ENCODE measurements at regions not wholly inside any gene's neighbourhood (a gene's known extent, or its start where the extent isn't known, plus 50 kb on each side); places are given as distances from the start of the nearest gene placed in this dataset.

DNA sequence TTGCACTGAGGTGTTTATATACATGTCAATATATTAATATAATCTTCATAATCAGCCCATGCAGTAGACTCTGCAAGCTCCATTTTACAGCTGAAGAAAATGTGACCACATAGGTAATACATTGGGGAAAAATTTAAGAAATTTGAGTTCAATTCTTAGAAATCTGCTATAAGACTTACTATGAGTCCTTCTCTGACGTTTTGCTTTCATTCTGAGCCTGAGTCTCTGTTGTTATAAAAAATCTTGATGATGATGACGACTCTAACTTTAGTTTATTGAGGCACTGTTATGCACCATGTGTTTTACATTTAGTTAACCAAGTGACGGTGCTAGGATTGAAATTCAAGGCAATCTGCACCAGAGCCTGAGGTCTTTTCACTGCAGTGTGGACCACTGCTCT, 370.3 kb upstream of the PPP1R2C start:
- CTCF ChIA-PET (ENCODE audit: partially characterized antibody): no interaction called here
- Histone ChIP-seq H2BK120ac (replicated peaks; ENCODE audit: low read depth, low read length) (no peak overlapping the region), H3K56ac (replicated peaks; ENCODE audit: insufficient read length, low read depth, low read length) (no peak overlapping the region), H3K14ac (ENCODE audit: insufficient read length) (no peak overlapping the region), H3K79me1 (ENCODE audit: low read depth, low read length) (no peaks in the 10 kb centered on the region), H3K9ac (replicated peaks in 1 of 4; ENCODE audit: extremely low read depth in 1 of 4, low read depth in 3 of 4, low read length in 3 of 4) (no peak overlapping the region), H3K27ac (ENCODE audit: low read depth, low read length) (no peak overlapping the region), H3K18ac (ENCODE audit: extremely low read depth, low read length) (no peak overlapping the region), H3K4me3 (ENCODE audit: extremely low read depth in 1 of 4, insufficient read depth in 2 of 4, low read depth in 3 of 4, low read length in 4 of 4) (no peak overlapping the region), H2BK12ac (ENCODE audit: low read depth, low read length) (no peak overlapping the region), H2BK15ac (ENCODE audit: low read length) (no peak overlapping the region), H3K27me3 (replicated peaks in 1 of 4; ENCODE audit: control insufficient read depth in 3 of 4, extremely low read depth in 1 of 4, insufficient read depth in 3 of 4, low read length in 3 of 4) (no peaks in the 10 kb centered on the region), H3K79me2 (ENCODE audit: control insufficient read depth in 1 of 2, insufficient read depth in 2 of 2, low read length in 2 of 2) (no peaks in the 10 kb centered on the region), H3K36me3 (ENCODE audit: control insufficient read depth in 2 of 4, insufficient read depth in 4 of 4, low read length in 3 of 4) (no peaks in the 10 kb centered on the region), H4K91ac (replicated peaks; ENCODE audit: insufficient read length, low read length) (no peak overlapping the region), H3K4me1 (replicated peaks in 1 of 4; ENCODE audit: control insufficient read depth in 3 of 4, insufficient read depth in 4 of 4, low read length in 3 of 4) (no peaks in the 10 kb centered on the region), H3K4ac (replicated peaks; ENCODE audit: insufficient read length, low read depth, low read length) (no peak overlapping the region), H3K9me3 (ENCODE audit: insufficient read depth in 2 of 2, low read depth in 1 of 2, low read length in 1 of 2) (no peaks in the 10 kb centered on the region), H2BK5ac (ENCODE audit: low read depth, low read length) (no peak overlapping the region), H3K4me2 (ENCODE audit: insufficient read depth in 1 of 2, low read depth in 2 of 2, low read length in 2 of 2) (no peak overlapping the region), H3K23ac (ENCODE audit: insufficient read length) (no peak overlapping the region), H4K5ac (ENCODE audit: insufficient read length, low read depth, low read length) (no peak overlapping the region), H3K23me2 (ENCODE audit: low read depth, low read length) (no peaks in the 10 kb centered on the region; the same call in 1 of the 2 replicates), H2BK20ac (ENCODE audit: low read length) (no peak overlapping the region), H4K20me1 (replicated peaks in 1 of 2; ENCODE audit: control insufficient read depth in 1 of 2, insufficient read depth in 2 of 2, low read length in 2 of 2) (no peaks in the 10 kb centered on the region), H2AFZ (ENCODE audit: low read length) (no peak overlapping the region), H4K8ac (ENCODE audit: extremely low read depth, insufficient read depth, low read length) (no peak overlapping the region), H2AK5ac (ENCODE audit: low read depth, low read length) (no peak overlapping the region)
- FAIRE-seq: no peak
- no peak for DNase-seq (ENCODE audit: low read depth in 1 of 2, low spot score in 2 of 2)
- WGBS, 2 experiments (ENCODE audit: extremely low coverage in 1 of 2, insufficient coverage in 1 of 2, insufficient read length in 1 of 2, insufficient replicate concordance in 2 of 2, low coverage in 1 of 2, low lambda C conversion rate in 2 of 2, missing lambda C conversion rate in 1 of 2): 100% methylated on average over 3 of the region's 3 CpGs; no CpG with 5 or more reads in 1 of the 2 experiments
- POLR2A ChIA-PET (ENCODE audit: partially characterized antibody): no interaction called here
- TF ChIP-seq KDM4A (IDR thresholded peaks at IDR 0.05; ENCODE audit: low read depth, low read length, severe bottlenecking) (no peak), SP2 (IDR thresholded peaks at IDR 0.05; ENCODE audit: low read length) (no peak), ZNF274 (IDR thresholded peaks at IDR 0.05; ENCODE audit: borderline replicate concordance, extremely low read depth, low read length) (no peak), NRF1 (IDR thresholded peaks at IDR 0.05; ENCODE audit: low read depth, low read length) (no peak)
